Hepatocyte (in vitro differentiated cells): ENCODE measurements at regions not wholly inside any gene's neighbourhood (a gene's known extent, or its start where the extent isn't known, plus 50 kb on each side); places are given as distances from the start of the nearest gene placed in this dataset.

ENCODE experiments used
- DNase-seq: peaks from one replicate; pipeline ENCODE4 v3.0.0-alpha.2; 2016; ENCODE audit warnings: low spot score
- H2AFZ ChIP-seq: fragments of 200-600 bp; sonication (generic); 2 replicates; pipeline ENCODE4 v1.6.0; 2016; ENCODE audit warnings: antibody characterized with exemption, mild to moderate bottlenecking
- H3K27ac ChIP-seq: fragments of 200-600 bp; sonication (generic); 2 replicates; pipeline ENCODE4 v1.5.1; 2016; ENCODE audit warnings: mild to moderate bottlenecking
- H3K27me3 ChIP-seq: fragments of 200-600 bp; sonication (generic); 2 replicates; pipeline ENCODE4 v1.6.1; 2016
- H3K36me3 ChIP-seq: fragments of 200-600 bp; sonication (generic); replicated peaks from 2 replicates; pipeline ENCODE4 v1.5.1; 2016; ENCODE audit warnings: low read depth; ENCODE audit not compliant: insufficient read depth
- H3K4me1 ChIP-seq: fragments of 200-600 bp; sonication (generic); 2 replicates; pipeline ENCODE4 v1.5.1; 2016; ENCODE audit warnings: mild to moderate bottlenecking, moderate library complexity; ENCODE audit not compliant: insufficient read depth
- H3K4me2 ChIP-seq: fragments of 200-600 bp; sonication (generic); 2 replicates; pipeline ENCODE4 v1.6.0; 2016
- H3K4me3 ChIP-seq: fragments of 200-600 bp; sonication (generic); 2 replicates; pipeline ENCODE4 v1.5.1; 2016; ENCODE audit warnings: mild to moderate bottlenecking
- H3K79me2 ChIP-seq: fragments of 200-600 bp; sonication (generic); 2 replicates; pipeline ENCODE4 v1.6.0; 2017; ENCODE audit warnings: mild to moderate bottlenecking
- H3K9me2 ChIP-seq: fragments of 200-600 bp; sonication (generic); replicated peaks from 2 replicates; pipeline ENCODE4 v1.6.0; 2017; ENCODE audit warnings: mild to moderate bottlenecking; ENCODE audit not compliant: insufficient read depth
- H3K9me3 ChIP-seq: fragments of 200-600 bp; sonication (generic); 2 replicates; pipeline ENCODE4 v1.5.1; 2016; ENCODE audit warnings: low read depth, mild to moderate bottlenecking
- H4K20me1 ChIP-seq: fragments of 200-600 bp; sonication (generic); 2 replicates; pipeline ENCODE4 v1.6.0; 2016; ENCODE audit warnings: mild to moderate bottlenecking; ENCODE audit not compliant: insufficient read depth, poor library complexity, severe bottlenecking
- EZH2 ChIP-seq: fragments of 200-600 bp; sonication (generic); IDR thresholded peaks from 2 replicates; pipeline ENCODE4 v1.6.1; 2016; ENCODE audit warnings: antibody characterized with exemption, mild to moderate bottlenecking, borderline replicate concordance
- EZH2phosphoT487 ChIP-seq: fragments of 200-600 bp; sonication (generic); IDR thresholded peaks from one replicate; pipeline ENCODE4 v1.6.1; 2018; ENCODE audit warnings: antibody characterized with exemption, mild to moderate bottlenecking, low read depth, moderate library complexity; ENCODE audit not compliant: unreplicated experiment, severe bottlenecking
- WGBS: methylation state at CpG from one replicate; pipeline ENCODE4 v1.1.6; 2016; ENCODE audit warnings: low lambda C conversion rate; ENCODE audit errors: missing lambda C conversion rate; 5-methylcytosine and 5-hydroxymethylcytosine counted together
- TF ChIP-seq, protein P1 (sequence below): fragments of 200-600 bp; sonication (generic); IDR thresholded peaks from 2 replicates; pipeline ENCODE4 v1.5.1; 2016; ENCODE audit warnings: antibody characterized with exemption, mild to moderate bottlenecking; ENCODE audit not compliant: poor library complexity

- Histone ChIP-seq H3K27me3 (no peaks in the 10 kb centered on the region), H3K27ac (no peak overlapping the region), H3K79me2 (no peaks in the 10 kb centered on the region), H3K4me1 (no peaks in the 10 kb centered on the region), H3K9me2 (no peaks in the 10 kb centered on the region), H4K20me1 (no peaks in the 10 kb centered on the region), H3K9me3 (no peaks in the 10 kb centered on the region), H3K4me3 (no peak overlapping the region), H2AFZ (no peak overlapping the region), H3K4me2 (no peak overlapping the region), H3K36me3 (no peaks in the 10 kb centered on the region)
- no peak for DNase-seq
- no peak for TF ChIP-seq EZH2
- TF ChIP-seq EZH2phosphoT487 = no peak
- TF ChIP-seq, protein P1, sequence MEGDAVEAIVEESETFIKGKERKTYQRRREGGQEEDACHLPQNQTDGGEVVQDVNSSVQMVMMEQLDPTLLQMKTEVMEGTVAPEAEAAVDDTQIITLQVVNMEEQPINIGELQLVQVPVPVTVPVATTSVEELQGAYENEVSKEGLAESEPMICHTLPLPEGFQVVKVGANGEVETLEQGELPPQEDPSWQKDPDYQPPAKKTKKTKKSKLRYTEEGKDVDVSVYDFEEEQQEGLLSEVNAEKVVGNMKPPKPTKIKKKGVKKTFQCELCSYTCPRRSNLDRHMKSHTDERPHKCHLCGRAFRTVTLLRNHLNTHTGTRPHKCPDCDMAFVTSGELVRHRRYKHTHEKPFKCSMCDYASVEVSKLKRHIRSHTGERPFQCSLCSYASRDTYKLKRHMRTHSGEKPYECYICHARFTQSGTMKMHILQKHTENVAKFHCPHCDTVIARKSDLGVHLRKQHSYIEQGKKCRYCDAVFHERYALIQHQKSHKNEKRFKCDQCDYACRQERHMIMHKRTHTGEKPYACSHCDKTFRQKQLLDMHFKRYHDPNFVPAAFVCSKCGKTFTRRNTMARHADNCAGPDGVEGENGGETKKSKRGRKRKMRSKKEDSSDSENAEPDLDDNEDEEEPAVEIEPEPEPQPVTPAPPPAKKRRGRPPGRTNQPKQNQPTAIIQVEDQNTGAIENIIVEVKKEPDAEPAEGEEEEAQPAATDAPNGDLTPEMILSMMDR = no peak
- WGBS = 57% methylated on average over 3 of the region's 3 CpGs
Observed at GRCh38 chr13:85995788-85996418, 196.7 kb upstream of the SLITRK6 start.

DNA sequence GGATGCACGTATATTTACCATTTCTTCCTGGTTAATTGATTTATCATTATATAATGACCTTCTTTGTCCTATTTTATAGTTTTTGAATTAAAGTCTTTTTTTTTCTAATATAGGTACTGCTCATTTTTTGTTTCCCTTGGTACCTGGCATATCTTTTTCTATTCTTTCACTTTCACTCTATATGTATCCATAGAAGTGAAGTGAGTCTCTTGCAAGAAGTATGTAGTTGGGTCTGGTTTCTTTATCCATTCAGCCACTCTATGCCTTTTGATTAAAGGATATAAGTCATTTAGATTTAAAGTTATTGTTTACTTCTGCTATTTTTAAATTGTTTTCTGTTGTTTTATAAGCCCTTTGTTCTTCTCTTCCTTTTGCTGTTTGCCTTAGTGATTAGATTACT, 194.3 kb upstream of the SLITRK6 start:
- Histone ChIP-seq H3K36me3 (no peaks in the 10 kb centered on the region), H3K9me2 (no peaks in the 10 kb centered on the region), H4K20me1 (no peaks in the 10 kb centered on the region), H3K79me2 (no peaks in the 10 kb centered on the region), H3K4me1 (no peaks in the 10 kb centered on the region), H2AFZ (no peak overlapping the region), H3K4me3 (no peak overlapping the region), H3K27ac (no peak overlapping the region), H3K27me3 (no peaks in the 10 kb centered on the region), H3K9me3 (no peaks in the 10 kb centered on the region), H3K4me2 (no peak overlapping the region)
- TF ChIP-seq, protein P1 = no peak
- no peak for TF ChIP-seq EZH2
- no peak for TF ChIP-seq EZH2phosphoT487
- DNase-seq = no peak
- 94% methylated on average over 1 of the region's 1 CpG for WGBS

GRCh38 chr13:85990397-85990796, 191.2 kb upstream of the SLITRK6 start:
- H3K4me1 ChIP-seq = no peaks in the 10 kb centered on the region
- no peak for TF ChIP-seq EZH2
- TF ChIP-seq, protein P1 = no peak
- no peak for TF ChIP-seq EZH2phosphoT487
- H4K20me1 ChIP-seq = no peaks in the 10 kb centered on the region
- no peaks in the 10 kb centered on the region for H3K79me2 ChIP-seq
- H2AFZ ChIP-seq = no peak overlapping the region
- H3K4me2 ChIP-seq = no peak overlapping the region
- 59% methylated on average over 2 of the region's 2 CpGs for WGBS
- no peak overlapping the region for H3K4me3 ChIP-seq
- no peak overlapping the region for H3K27ac ChIP-seq
- no peaks in the 10 kb centered on the region for H3K9me3 ChIP-seq
- no peaks in the 10 kb centered on the region for H3K36me3 ChIP-seq
- no peaks in the 10 kb centered on the region for H3K9me2 ChIP-seq
- no peak for DNase-seq
- no peaks in the 10 kb centered on the region for H3K27me3 ChIP-seq

GRCh38 chr13:85985797-85986196, 186.6 kb upstream of the SLITRK6 start:
- WGBS = 77% methylated on average over 1 of the region's 1 CpG
- no peak for TF ChIP-seq EZH2phosphoT487
- TF ChIP-seq EZH2 = no peak
- no peaks in the 10 kb centered on the region for H3K4me1 ChIP-seq
- no peaks in the 10 kb centered on the region for H3K79me2 ChIP-seq
- no peaks in the 10 kb centered on the region for H3K27me3 ChIP-seq
- H3K4me3 ChIP-seq = no peak overlapping the region
- no peaks in the 10 kb centered on the region for H3K9me3 ChIP-seq
- H3K36me3 ChIP-seq = no peaks in the 10 kb centered on the region
- H3K9me2 ChIP-seq = no peaks in the 10 kb centered on the region
- H3K27ac ChIP-seq = no peak overlapping the region
- no peak overlapping the region for H3K4me2 ChIP-seq
- H4K20me1 ChIP-seq = no peaks in the 10 kb centered on the region
- no peak overlapping the region for H2AFZ ChIP-seq
- DNase-seq = no peak
